Activated CD8-positive, alpha-beta memory T cell treated with anti-CD3 and anti-CD28 coated beads, Interleukin-2, amount 50 U/mL, for 1 hour (primary cell): ENCODE measurements at regions not wholly inside any gene's neighbourhood (a gene's known extent, or its start where the extent isn't known, plus 50 kb on each side); places are given as distances from the start of the nearest gene placed in this dataset.
"Not testable (repeated sequence)": the region's sequence is repeated elsewhere in the genome, so short reads cannot be mapped to it uniquely, and the experiment has no call there.

Experiments
- DNase-seq: peaks from one replicate; pipeline ENCODE4 v3.0.0-alpha.2; 2020; ENCODE audit errors: extremely low read depth

GRCh38 chr7:66539902-66540375, 88.7 kb upstream of the KCTD7 start:
- no peak for DNase-seq

- no peak for DNase-seq
These were observed 86.6 kb upstream of the KCTD7 start for GRCh38 chr7:66542049-66542448.

- no peak for DNase-seq
These were observed 86.0 kb upstream of the KCTD7 start for GRCh38 chr7:66542528-66543269.

- no peak for DNase-seq
These were observed 79.2 kb upstream of the KCTD7 start for GRCh38 chr7:66549466-66549865.

- DNase-seq: no peak
These were observed 75.7 kb upstream of the KCTD7 start for GRCh38 chr7:66553001-66553400.

- DNase-seq: not testable (repeated sequence)
These were observed 75.0 kb upstream of the KCTD7 start for GRCh38 chr7:66553675-66554074.

- DNase-seq: not testable (repeated sequence)
These were observed 74.4 kb upstream of the KCTD7 start for GRCh38 chr7:66554291-66554690.

GRCh38 chr7:66554842-66555430, 73.7 kb upstream of the KCTD7 start:
- DNase-seq: not testable (repeated sequence)

GRCh38 chr7:66556177-66556548, 72.5 kb upstream of the KCTD7 start:
- no peak for DNase-seq

GRCh38 chr7:66556549-66557213, 72.0 kb upstream of the KCTD7 start:
- no peak for DNase-seq

GRCh38 chr7:66557214-66558200, 71.2 kb upstream of the KCTD7 start:
- DNase-seq: peak; percentile 23

- DNase-seq: no peak
These were observed 70.5 kb upstream of the KCTD7 start for GRCh38 chr7:66558201-66558641.

- no peak for DNase-seq
These were observed 69.8 kb upstream of the KCTD7 start for GRCh38 chr7:66558660-66559465.

GRCh38 chr7:66564045-66564444, 64.6 kb upstream of the KCTD7 start:
- DNase-seq: no peak

- DNase-seq: not testable (repeated sequence)
These were observed 58.5 kb upstream of the KCTD7 start for GRCh38 chr7:66570179-66570578.

GRCh38 chr7:66571568-66571967, 57.1 kb upstream of the KCTD7 start:
- DNase-seq: no peak

GRCh38 chr7:66573782-66574495, 54.7 kb upstream of the KCTD7 start:
- DNase-seq: not testable (repeated sequence)

- DNase-seq: not testable (repeated sequence)
These were observed 53.9 kb upstream of the KCTD7 start for GRCh38 chr7:66574768-66575167.

GRCh38 chr7:66575398-66575797, 53.3 kb upstream of the KCTD7 start:
- DNase-seq: no peak

- DNase-seq: no peak
These were observed 52.0 kb upstream of the KCTD7 start for GRCh38 chr7:66576646-66577045.
